HG03457 (cell line): ENCODE measurements at regions not wholly inside any gene's neighbourhood (a gene's known extent, or its start where the extent isn't known, plus 50 kb on each side); places are given as distances from the start of the nearest gene placed in this dataset.
"Not testable (repeated sequence)": the region's sequence is repeated elsewhere in the genome, so short reads cannot be mapped to it uniquely, and the experiment has no call there.

Experiments
- ATAC-seq: cut with Tn5 transposase; IDR thresholded peaks from one replicate; pipeline ENCODE4 v1.9.1; 2021; ENCODE audit warnings: moderate number of reproducible peaks; ENCODE audit not compliant: unreplicated experiment

- ATAC-seq, result no peak
Measured at GRCh38 chr6:103826209-103826608, 1033.5 kb downstream of the HACE1 start.

- ATAC-seq, result no peak
Measured at GRCh38 chr6:103820148-103820547, 1039.6 kb downstream of the HACE1 start.

GRCh38 chr6:103819509-103819908 is 1040.2 kb downstream of the HACE1 start:
- ATAC-seq, result no peak

GRCh38 chr6:103812970-103813369 is 1046.7 kb downstream of the HACE1 start:
- ATAC-seq, result no peak

DNA sequence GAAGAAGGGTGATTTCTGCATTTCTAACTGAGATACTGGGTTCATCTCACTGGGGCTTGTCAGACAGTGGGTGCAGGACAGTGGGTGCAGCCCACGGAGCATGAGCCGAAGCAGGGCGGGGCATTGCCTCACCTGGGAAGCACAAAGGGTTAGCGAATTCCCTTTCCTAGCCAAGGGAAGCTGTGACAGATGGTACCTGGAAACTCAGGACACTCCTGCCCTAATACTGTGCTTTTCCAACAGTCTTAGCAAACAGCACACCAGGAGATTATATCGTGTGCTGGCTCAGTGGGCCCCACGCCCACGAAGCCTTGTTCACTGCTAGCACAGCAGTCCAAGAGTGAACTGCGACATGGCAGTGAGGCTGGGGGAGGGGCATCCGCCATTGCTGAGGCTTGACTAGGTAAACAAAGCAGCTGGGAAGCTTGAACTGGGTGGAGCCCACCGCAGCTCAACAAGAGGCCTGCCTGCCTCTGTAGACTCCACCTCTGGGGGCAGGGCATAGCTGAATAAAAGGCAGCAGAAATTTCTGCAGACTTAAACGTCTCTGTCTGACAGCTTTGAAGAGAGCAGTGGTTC is 1057.7 kb downstream of the HACE1 start:
- not testable (repeated sequence) for ATAC-seq

DNA sequence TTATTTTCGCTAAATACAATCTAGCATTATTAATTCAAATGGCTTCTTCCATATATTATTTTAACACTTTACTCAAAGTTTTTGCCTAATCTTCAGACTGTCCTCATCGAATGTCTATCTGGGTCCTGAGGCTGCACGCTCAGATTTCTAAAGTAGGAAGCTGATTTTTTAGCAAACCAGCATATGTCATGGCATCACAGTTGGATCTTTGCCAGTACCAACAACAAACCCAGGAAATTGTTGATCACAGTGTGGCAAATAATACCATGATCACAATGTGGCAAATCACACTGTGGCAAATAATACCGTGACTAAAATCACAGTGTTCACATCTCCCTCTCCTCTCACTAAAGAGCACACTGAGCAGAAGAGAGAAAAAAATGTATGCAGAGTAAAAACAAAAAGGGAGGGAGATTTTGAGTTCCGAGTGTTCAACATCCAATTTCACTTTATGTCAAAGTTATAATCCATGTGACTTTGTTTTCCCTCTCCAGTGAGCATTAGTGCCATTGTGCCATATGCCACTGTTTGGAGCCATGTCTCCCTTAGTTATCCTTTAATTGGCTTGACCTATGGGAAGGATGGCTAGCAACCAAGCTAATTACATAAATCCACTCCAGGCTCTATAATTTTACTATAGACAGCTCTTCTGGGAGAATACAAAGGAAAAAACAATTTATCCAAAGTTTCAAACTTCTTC is 1059.6 kb downstream of the HACE1 start:
- no peak for ATAC-seq

GRCh38 chr6:103798166-103798565 is 1061.6 kb downstream of the HACE1 start:
- ATAC-seq, result no peak

DNA sequence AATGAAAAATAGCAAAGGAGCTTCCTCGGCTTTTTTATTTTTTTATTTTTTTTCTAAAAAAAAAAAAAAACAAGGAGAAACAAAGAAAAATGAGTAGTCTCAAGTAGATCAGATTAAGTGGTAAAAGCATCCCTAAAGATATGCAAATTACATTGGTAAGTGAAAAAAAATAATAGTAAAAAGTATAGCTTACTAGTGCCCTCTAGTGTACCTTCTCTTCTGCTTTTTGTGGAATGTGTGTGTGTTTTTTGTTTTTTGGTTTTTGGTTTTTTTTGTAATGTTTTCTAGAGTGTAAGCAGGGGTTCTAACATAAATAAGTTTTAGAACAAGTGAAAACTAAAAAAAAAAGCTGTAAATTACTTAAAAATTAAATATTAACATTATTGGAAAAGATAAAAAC is 1062.0 kb downstream of the HACE1 start:
- ATAC-seq, result no peak

GRCh38 chr6:103791458-103791857 is 1068.3 kb downstream of the HACE1 start:
- ATAC-seq, result no peak

DNA sequence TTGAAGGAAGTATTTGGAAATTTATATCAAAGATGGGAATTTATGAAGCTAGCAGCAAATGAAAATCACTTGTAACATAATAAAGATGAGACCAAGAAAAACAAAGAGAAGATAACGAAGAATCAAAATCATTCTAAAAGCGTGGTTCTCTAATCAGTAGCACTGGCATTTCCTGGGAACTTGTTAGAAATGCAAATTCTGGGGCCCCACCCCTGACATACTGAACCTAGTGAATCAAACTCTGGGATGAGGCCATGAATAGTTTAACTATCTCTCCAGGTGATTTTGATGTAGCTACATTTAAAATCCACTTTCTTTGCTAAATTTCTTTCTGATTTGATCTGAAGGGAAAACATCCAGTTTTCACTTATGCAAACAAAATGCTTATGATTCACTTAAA is 1075.6 kb downstream of the HACE1 start:
- ATAC-seq, result no peak

DNA sequence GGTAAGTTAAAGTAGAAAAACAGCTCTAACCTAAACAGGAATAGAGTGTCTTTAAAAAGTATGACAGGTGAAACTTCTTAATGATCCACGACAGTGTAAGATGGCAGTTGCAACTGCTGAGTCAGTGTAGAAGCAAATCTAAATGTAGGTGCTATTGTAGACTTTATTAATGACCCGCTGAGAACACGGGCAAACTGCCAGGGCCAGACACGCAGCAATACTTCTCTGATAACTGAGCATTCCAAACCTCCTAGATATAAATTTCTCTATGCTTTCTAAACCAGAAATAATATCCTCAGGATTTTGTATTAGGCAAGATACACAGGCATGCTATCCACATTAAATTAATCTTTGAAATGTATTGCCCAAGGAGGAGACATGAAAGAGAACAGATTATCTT is 1076.4 kb downstream of the HACE1 start:
- ATAC-seq, result no peak

- ATAC-seq, result no peak
Measured at GRCh38 chr6:103769431-103769830, 1090.3 kb downstream of the HACE1 start.

GRCh38 chr6:103750603-103751002 is 1109.1 kb downstream of the HACE1 start:
- ATAC-seq, result no peak

GRCh38 chr6:103734016-103734415 is 1125.7 kb downstream of the HACE1 start:
- ATAC-seq, result no peak

GRCh38 chr6:103729658-103730057 is 1130.1 kb downstream of the HACE1 start:
- ATAC-seq, result no peak

GRCh38 chr6:103723438-103724322 is 1136.0 kb downstream of the HACE1 start:
- no peak for ATAC-seq

GRCh38 chr6:103722683-103723082 is 1137.0 kb downstream of the HACE1 start:
- no peak for ATAC-seq

DNA sequence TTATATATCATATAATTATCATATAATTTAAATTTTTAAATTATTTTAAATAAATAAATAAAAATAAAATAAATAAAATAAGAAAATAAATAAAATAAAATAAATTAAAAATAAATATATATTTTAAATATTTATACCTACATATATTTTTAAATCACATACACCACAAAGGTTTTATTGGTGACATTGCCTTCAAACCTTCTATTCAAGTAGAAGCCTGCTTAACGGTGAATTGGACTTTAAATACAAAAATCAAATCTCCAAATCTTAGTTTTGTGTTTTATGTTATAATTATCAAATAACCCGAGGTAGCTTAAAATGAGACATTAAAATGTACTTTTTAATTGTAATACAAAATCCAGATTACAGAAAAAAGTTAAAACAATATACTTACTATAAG is 1137.8 kb downstream of the HACE1 start:
- ATAC-seq, result no peak

DNA sequence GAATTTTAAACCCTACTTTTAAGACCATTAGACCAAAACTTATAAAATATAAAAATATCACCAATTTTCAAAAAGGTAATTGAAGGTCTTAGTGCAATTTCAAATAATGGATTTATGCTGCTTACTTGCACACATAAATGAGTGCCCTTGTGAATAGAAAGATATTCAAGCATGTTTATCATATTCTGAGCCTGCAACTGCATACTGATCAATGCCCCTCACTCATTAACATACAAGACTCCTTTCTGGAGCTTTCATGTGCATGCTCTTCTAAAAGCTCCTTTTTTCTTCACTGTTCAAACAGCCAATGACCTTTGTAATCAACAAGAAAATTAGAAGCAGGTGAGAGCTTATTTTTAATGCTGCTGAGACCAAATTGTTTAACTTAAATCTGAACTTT is 1139.3 kb downstream of the HACE1 start:
- no peak for ATAC-seq

DNA sequence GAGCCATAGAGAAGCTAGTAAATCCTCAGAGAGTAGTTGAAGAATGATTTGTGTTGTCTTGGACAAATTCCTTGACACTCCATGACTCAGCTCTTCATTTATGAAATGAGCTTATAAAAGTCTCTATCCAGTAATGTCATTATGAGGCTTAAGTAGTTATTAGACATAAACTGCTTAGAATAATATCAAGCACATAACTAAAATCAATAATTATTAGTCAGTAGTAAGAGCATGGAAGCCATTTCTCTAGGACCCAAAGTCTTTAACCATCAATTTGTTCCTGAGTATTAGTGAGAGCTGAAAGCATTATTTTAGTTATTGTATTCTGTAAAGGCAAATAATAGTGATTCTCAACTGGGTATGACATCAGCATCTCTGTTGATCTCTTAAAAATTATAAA is 1140.2 kb downstream of the HACE1 start:
- no peak for ATAC-seq

- no peak for ATAC-seq
Measured at GRCh38 chr6:103715269-103715668, 1144.5 kb downstream of the HACE1 start.

GRCh38 chr6:103709236-103709635 is 1150.5 kb downstream of the HACE1 start:
- not testable (repeated sequence) for ATAC-seq
